Activated B cell treated with CpG ODN at 0.5 μM for 24 hours (primary cell): ENCODE measurements at regions not wholly inside any gene's neighbourhood (a gene's known extent, or its start where the extent isn't known, plus 50 kb on each side); places are given as distances from the start of the nearest gene placed in this dataset.
"Not testable (repeated sequence)": the region's sequence is repeated elsewhere in the genome, so short reads cannot be mapped to it uniquely, and the experiment has no call there.

Source experiments
- ATAC-seq: fragments of 200-7000 bp; cut with Tn5 transposase; one replicate; pipeline ENCODE4 v1.10.0; 2021; ENCODE audit warnings: low read depth, mild to moderate bottlenecking, moderate library complexity
- CTCF ChIA-PET: fragments of 350-600 bp; sonication (Branson Sonifier 250); formaldehyde crosslinking; loops from one replicate; lab custom pipeline; 2021; ENCODE audit warnings: antibody characterized with exemption; lab: Charles Lee
- POLR2A ChIA-PET: fragments of 350-600 bp; sonication (Branson Sonifier 250); formaldehyde crosslinking; loops from one replicate; lab custom pipeline; 2021; ENCODE audit warnings: antibody characterized with exemption; lab: Charles Lee
- DNase-seq: peaks from one replicate; pipeline ENCODE4 v3.0.0; 2022
- H3K27ac Mint-ChIP-seq: one replicate; pipeline ENCODE4 v1.8.0; 2020; ENCODE audit warnings: mixed read lengths
- H3K27me3 Mint-ChIP-seq: one replicate; pipeline ENCODE4 v1.8.0; 2021; ENCODE audit warnings: mixed read lengths
- H3K36me3 Mint-ChIP-seq: one replicate; pipeline ENCODE4 v1.8.0; 2021; ENCODE audit warnings: low read depth, mixed read lengths
- H3K4me1 Mint-ChIP-seq: one replicate; pipeline ENCODE4 v1.8.0; 2021; ENCODE audit warnings: mixed read lengths
- H3K4me3 Mint-ChIP-seq: one replicate; pipeline ENCODE4 v1.8.0; 2020; ENCODE audit warnings: mild to moderate bottlenecking, mixed read lengths
- H3K9me3 Mint-ChIP-seq: one replicate; pipeline ENCODE4 v1.8.0; 2020; ENCODE audit warnings: mixed read lengths
- intact Hi-C: fragments of 100-400 bp; cut with micrococcal nuclease; formaldehyde crosslinking; loops from one replicate; pipeline ENCODE4 v1.15.1; 2024
- TF ChIP-seq, protein P1 (sequence below): fragments of 200-600 bp; IDR thresholded peaks from one replicate; pipeline ENCODE4 v1.8.0; 2022; ENCODE audit warnings: antibody characterized with exemption, mild to moderate bottlenecking

DNA sequence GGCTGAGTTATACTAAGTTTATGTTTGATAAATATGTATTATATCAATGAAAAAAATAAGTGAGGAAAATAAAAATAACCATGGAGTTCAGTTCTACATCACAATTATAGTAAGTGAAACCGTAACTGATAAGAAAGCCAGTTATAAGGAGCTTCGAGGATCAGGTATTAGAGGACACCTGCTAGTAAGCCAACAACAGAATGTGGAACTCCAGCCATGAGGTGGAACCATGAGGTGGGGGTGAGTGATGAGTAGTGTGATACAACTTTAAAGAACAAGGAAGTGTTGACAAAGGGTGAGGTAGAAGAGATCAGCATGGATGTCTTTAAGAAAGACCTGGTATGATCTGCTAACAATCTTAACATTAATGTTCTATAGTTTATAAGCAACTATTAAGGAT is 452.9 kb downstream of the GUCY1A2 start:
- Mint-ChIP-seq H3K4me3 (no peak overlapping the region), H3K27me3 (no peaks in the 10 kb centered on the region), H3K36me3 (no peaks in the 10 kb centered on the region), H3K9me3 (peaks cover 8% of the 10 kb centered on the region), H3K4me1 (no peaks in the 10 kb centered on the region), H3K27ac (no peak overlapping the region)
- DNase-seq (no peak), ATAC-seq (no peak)
- CTCF ChIA-PET: no interaction called here
- intact Hi-C loops: no loop called here
- POLR2A ChIA-PET: no interaction called here
- TF ChIP-seq, protein P1, sequence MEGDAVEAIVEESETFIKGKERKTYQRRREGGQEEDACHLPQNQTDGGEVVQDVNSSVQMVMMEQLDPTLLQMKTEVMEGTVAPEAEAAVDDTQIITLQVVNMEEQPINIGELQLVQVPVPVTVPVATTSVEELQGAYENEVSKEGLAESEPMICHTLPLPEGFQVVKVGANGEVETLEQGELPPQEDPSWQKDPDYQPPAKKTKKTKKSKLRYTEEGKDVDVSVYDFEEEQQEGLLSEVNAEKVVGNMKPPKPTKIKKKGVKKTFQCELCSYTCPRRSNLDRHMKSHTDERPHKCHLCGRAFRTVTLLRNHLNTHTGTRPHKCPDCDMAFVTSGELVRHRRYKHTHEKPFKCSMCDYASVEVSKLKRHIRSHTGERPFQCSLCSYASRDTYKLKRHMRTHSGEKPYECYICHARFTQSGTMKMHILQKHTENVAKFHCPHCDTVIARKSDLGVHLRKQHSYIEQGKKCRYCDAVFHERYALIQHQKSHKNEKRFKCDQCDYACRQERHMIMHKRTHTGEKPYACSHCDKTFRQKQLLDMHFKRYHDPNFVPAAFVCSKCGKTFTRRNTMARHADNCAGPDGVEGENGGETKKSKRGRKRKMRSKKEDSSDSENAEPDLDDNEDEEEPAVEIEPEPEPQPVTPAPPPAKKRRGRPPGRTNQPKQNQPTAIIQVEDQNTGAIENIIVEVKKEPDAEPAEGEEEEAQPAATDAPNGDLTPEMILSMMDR: no peak

DNA sequence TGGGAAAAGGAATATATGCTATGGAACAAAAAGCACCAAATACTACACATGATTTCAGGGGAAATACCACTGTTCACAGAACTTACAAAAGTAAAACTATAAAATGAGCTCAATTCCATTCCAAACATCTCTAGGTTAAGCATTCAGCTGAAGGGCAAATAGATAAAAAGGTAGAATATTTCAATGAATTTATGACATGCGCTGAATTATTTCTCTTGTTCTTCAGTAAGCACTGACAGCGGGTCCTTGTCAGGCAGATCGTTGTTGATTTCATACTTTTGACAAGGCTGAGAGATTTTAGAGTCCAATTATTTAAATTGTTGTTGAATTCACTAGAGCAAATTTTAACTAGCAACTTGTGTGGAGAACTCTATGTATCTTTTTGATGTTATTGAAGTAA is 449.6 kb downstream of the GUCY1A2 start:
- Mint-ChIP-seq H3K4me3 (no peak overlapping the region), H3K27me3 (no peaks in the 10 kb centered on the region), H3K36me3 (no peaks in the 10 kb centered on the region), H3K4me1 (no peaks in the 10 kb centered on the region), H3K9me3 (peaks cover 8% of the 10 kb centered on the region), H3K27ac (no peak overlapping the region)
- POLR2A ChIA-PET: no interaction called here
- TF ChIP-seq, protein P1: no peak
- no peak for ATAC-seq
- CTCF ChIA-PET: no interaction called here
- intact Hi-C loops: no loop called here
- no peak for DNase-seq

DNA sequence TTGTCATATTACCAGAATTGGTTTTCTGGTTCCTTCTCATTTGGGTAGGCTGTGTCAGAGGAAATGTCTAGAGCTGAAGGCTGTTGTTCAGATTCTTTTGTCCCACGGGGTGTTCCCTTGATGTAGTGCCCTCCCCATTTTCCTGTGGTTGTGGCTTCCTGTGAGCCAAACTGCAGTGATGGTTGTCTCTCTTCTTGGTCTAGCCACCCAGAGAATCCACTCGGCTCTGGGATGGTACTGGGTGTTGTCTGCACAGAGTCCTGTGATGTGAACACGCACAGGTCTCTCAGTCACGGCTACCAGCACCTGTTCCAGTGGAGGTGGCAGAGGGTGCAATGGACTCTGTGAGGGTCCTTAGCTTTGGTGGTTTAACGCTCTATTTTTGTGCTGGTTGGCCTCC is 440.9 kb downstream of the GUCY1A2 start:
- H3K27me3 Mint-ChIP-seq, POLR2A ChIA-PET, H3K4me1 Mint-ChIP-seq, ATAC-seq, H3K4me3 Mint-ChIP-seq, H3K36me3 Mint-ChIP-seq, CTCF ChIA-PET, H3K27ac Mint-ChIP-seq, intact Hi-C loops, DNase-seq: not testable (repeated sequence)
- H3K9me3 Mint-ChIP-seq: peaks cover 12% of the 10 kb centered on the region

DNA sequence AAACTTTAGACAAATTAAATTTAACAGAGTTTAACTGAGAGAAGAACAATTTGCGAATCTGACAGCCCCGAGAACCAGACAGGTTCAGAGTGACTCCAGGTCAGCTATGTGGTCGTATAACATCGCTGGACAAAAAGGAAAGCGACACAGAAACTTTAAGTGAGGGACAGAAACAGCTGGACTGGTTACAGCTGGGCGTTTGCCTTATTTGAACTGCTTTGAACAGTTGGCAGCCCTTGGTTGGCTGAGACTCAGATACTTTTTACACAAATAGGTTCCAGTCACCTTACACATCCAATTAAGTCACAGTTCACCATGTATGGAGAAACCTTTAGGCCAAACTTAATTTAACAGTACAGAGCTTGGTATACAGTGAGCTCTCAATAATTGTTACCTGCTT is 436.9 kb downstream of the GUCY1A2 start:
- H3K9me3 Mint-ChIP-seq: peaks cover 11% of the 10 kb centered on the region
- ChIA-PET CTCF (no interaction called here), POLR2A (interaction anchor here (0.6 kb wide), 1 partner anchor 38 kb away, joined by 3 read pairs; no protein-coding TSS in a partner anchor)
- TF ChIP-seq, protein P1: no peak
- no peak for ATAC-seq
- DNase-seq: no peak
- no peak overlapping the region for H3K4me3 Mint-ChIP-seq
- H3K36me3 Mint-ChIP-seq: no peaks in the 10 kb centered on the region
- intact Hi-C loops: no loop called here
- H3K4me1 Mint-ChIP-seq: no peaks in the 10 kb centered on the region
- H3K27me3 Mint-ChIP-seq: no peaks in the 10 kb centered on the region
- no peak overlapping the region for H3K27ac Mint-ChIP-seq

DNA sequence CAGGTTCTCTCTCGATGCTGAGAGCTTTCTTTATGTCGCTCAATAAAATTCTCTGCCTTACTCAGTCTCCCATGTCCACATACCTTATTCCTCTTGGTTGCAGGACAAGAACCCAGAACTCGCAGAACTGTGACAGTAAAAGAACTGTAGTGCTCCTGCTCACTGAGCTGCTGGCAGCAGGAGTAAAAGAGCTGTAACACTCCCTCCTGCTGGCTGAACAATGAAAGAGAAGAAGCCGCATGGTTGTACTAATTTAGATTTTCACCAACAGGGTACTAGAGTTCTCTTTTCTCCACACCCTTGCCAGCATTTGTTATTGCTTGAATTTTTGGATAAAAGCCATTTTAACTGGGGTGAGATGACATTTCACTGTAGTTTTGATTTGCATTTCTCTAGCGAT is 433.2 kb downstream of the GUCY1A2 start:
- CTCF ChIA-PET: no interaction called here

More for the DNA sequence above, 433.2 kb downstream of the GUCY1A2 start:
- intact Hi-C loops: no loop called here
- ATAC-seq: no peak
- TF ChIP-seq, protein P1: no peak
- POLR2A ChIA-PET: no interaction called here
- Mint-ChIP-seq H3K9me3 (peaks cover 9% of the 10 kb centered on the region), H3K4me3 (no peak overlapping the region), H3K27ac (no peak overlapping the region), H3K36me3 (no peaks in the 10 kb centered on the region), H3K4me1 (no peaks in the 10 kb centered on the region), H3K27me3 (no peaks in the 10 kb centered on the region)
- no peak for DNase-seq
